HepG2 (cell line): ENCODE measurements at regions not wholly inside any gene's neighbourhood (a gene's known extent, or its start where the extent isn't known, plus 50 kb on each side); places are given as distances from the start of the nearest gene placed in this dataset.

Experiments
- KAT8 ChIP-seq: IDR thresholded peaks from 2 replicates; pipeline ENCODE4 v1.6.1; 2016; ENCODE audit warnings: missing genetic modification reagents, missing compliant biosample characterization
- MYC ChIP-seq: sonication (generic); formaldehyde crosslinking; IDR thresholded peaks from 2 replicates; pipeline ENCODE4 v1.9.0; 2021; ENCODE audit warnings: missing genetic modification reagents, borderline replicate concordance
- POLR2A ChIP-seq, 2 experiments: IDR thresholded peaks; 2 replicates each; pipeline ENCODE4 v1.6.1; 2011; ENCODE audit warnings: low read depth in 2 of 2, low read length in 2 of 2, mild to moderate bottlenecking in 1 of 2, moderate library complexity in 1 of 2; ENCODE audit not compliant: insufficient read depth in 1 of 2
- POLR2AphosphoS5 ChIP-seq: IDR thresholded peaks from 2 replicates; pipeline ENCODE4 v1.6.1; 2012; ENCODE audit warnings: low read depth, low read length
- TF ChIP-seq, protein P1 (sequence below): sonication (generic); formaldehyde crosslinking; IDR thresholded peaks from 2 replicates; pipeline ENCODE4 v1.5.0; 2020; ENCODE audit warnings: mild to moderate bottlenecking, missing genetic modification reagents, moderate library complexity

DNA sequence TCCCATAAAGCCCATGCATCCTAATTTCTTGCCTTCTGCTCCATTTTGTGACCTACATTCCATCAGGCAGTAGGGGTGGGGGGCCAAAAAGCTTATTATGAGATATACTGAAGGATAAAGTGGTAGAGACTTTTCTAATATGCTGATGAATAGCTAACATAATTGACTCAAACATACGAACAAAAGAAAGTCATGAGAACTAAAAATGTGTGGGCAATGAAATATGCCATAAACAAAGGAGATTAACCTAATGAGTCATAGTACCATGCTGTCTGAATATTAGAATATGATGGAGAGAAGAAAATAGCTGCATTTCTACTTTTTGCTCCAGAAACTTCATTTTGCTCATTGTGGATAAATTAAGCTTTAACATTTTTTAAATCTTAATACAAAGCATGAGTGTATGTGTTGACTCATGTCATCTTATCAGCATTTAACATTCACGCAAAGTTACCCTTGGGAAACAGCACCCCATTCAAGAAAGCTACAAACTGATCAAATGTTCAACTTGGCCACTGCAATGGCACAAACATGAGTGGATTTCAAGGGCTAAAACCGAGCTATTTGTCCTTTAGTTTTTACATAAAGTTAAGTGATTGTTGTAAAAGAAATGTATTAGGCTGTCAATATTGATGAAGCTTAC, 64.0 kb upstream of the DIO2 start:
- TF ChIP-seq, protein P1, sequence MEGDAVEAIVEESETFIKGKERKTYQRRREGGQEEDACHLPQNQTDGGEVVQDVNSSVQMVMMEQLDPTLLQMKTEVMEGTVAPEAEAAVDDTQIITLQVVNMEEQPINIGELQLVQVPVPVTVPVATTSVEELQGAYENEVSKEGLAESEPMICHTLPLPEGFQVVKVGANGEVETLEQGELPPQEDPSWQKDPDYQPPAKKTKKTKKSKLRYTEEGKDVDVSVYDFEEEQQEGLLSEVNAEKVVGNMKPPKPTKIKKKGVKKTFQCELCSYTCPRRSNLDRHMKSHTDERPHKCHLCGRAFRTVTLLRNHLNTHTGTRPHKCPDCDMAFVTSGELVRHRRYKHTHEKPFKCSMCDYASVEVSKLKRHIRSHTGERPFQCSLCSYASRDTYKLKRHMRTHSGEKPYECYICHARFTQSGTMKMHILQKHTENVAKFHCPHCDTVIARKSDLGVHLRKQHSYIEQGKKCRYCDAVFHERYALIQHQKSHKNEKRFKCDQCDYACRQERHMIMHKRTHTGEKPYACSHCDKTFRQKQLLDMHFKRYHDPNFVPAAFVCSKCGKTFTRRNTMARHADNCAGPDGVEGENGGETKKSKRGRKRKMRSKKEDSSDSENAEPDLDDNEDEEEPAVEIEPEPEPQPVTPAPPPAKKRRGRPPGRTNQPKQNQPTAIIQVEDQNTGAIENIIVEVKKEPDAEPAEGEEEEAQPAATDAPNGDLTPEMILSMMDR (CRISPR knock-in tag): no peak
- TF ChIP-seq POLR2A (IDR thresholded peaks at IDR 0.05; ENCODE audit: insufficient read depth in 1 of 2, low read depth in 2 of 2, low read length in 2 of 2) (no peak), MYC (CRISPR knock-in tag) (no peak), POLR2AphosphoS5 (no peak), KAT8 (no peak)
